Lower leg skin (tissue), 4 donors: ENCODE measurements at regions not wholly inside any gene's neighbourhood (a gene's known extent, or its start where the extent isn't known, plus 50 kb on each side); places are given as distances from the start of the nearest gene placed in this dataset.

Source experiments
- DNase-seq, 2 donors: peaks; one replicate each; pipeline ENCODE4 v3.0.0-alpha.2; 2019; ENCODE audit warnings: low spot score in 2 of 2
- H3K4me3 ChIP-seq: fragments of 200-600 bp; sonication (generic); 2 replicates; pipeline ENCODE4 v1.5.1; 2017; ENCODE audit warnings: mild to moderate bottlenecking, low read depth; ENCODE audit not compliant: poor library complexity, severe bottlenecking
- CTCF ChIP-seq, 3 donors: fragments of 450-650 bp; IDR thresholded peaks; one replicate each; pipeline ENCODE4 v1.5.1; 2016; ENCODE audit warnings: antibody characterized with exemption in 3 of 3, mild to moderate bottlenecking in 3 of 3, moderate library complexity in 2 of 3
- POLR2A ChIP-seq, 2 donors: fragments of 450-650 bp; IDR thresholded peaks; one replicate each; pipeline ENCODE4 v1.6.1; 2016 to 2017; ENCODE audit warnings: antibody characterized with exemption in 2 of 2, mild to moderate bottlenecking in 1 of 2, moderate library complexity in 1 of 2
- WGBS, 2 donors: methylation state at CpG; one replicate each; pipeline ENCODE4 v1.1.5; 2018; 5-methylcytosine and 5-hydroxymethylcytosine counted together
- intact Hi-C: fragments of 100-400 bp; cut with DNase I; formaldehyde crosslinking; loops from one replicate; pipeline ENCODE4 v1.15.0; 2023; ENCODE audit warnings: low total_unique reads

GRCh38 chr1:223016381-223016780 lies 126.7 kb downstream of the TLR5 start:
- no peak overlapping the region for H3K4me3 ChIP-seq
- intact Hi-C loops: no loop called here
- WGBS, 2 donors: 73 to 81% methylated on average over 1 of the region's 1 CpG
- DNase-seq: no peak
- TF ChIP-seq CTCF (IDR thresholded peaks at IDR 0.05) (no peak), POLR2A (IDR thresholded peaks at IDR 0.05) (no peak)

- no peak overlapping the region for H3K4me3 ChIP-seq
- no peak for DNase-seq
- 70 to 96% methylated on average over 6 of the region's 6 CpGs for WGBS, 2 donors
- TF ChIP-seq POLR2A (IDR thresholded peaks at IDR 0.05): no peak
- TF ChIP-seq CTCF (IDR thresholded peaks at IDR 0.05): no peak
- intact Hi-C loops: no loop called here
Observed at GRCh38 chr1:223016890-223017289, 126.2 kb downstream of the TLR5 start.

GRCh38 chr1:223017291-223017690 lies 125.8 kb downstream of the TLR5 start:
- intact Hi-C loops: no loop called here
- TF ChIP-seq POLR2A (IDR thresholded peaks at IDR 0.05) (no peak), CTCF (IDR thresholded peaks at IDR 0.05) (no peak)
- 82 to 85% methylated on average over 8 of the region's 8 CpGs for WGBS, 2 donors

GRCh38 chr1:223018534-223018933 lies 124.5 kb downstream of the TLR5 start:
- no peak for DNase-seq
- intact Hi-C loops: no loop called here
- H3K4me3 ChIP-seq: no peak overlapping the region
- no peak for TF ChIP-seq CTCF (IDR thresholded peaks at IDR 0.05)
- TF ChIP-seq POLR2A (IDR thresholded peaks at IDR 0.05): no peak
- WGBS, 2 donors: 93 to 96% methylated on average over 7 of the region's 7 CpGs

More at GRCh38 chr1:223017291-223017690, 125.8 kb downstream of the TLR5 start:
- H3K4me3 ChIP-seq: no peak overlapping the region
- no peak for DNase-seq

GRCh38 chr1:223019256-223019655 lies 123.8 kb downstream of the TLR5 start:
- no peak overlapping the region for H3K4me3 ChIP-seq
- TF ChIP-seq POLR2A (IDR thresholded peaks at IDR 0.05) (no peak), CTCF (IDR thresholded peaks at IDR 0.05) (no peak)
- intact Hi-C loops: no loop called here
- DNase-seq: no peak

- H3K4me3 ChIP-seq: no peak overlapping the region
- no peak for TF ChIP-seq CTCF (IDR thresholded peaks at IDR 0.05)
- TF ChIP-seq POLR2A (IDR thresholded peaks at IDR 0.05): no peak
- no peak for DNase-seq
- WGBS, 2 donors: 93 to 100% methylated on average over 4 of the region's 4 CpGs
- intact Hi-C loops: no loop called here
Observed at GRCh38 chr1:223020770-223021169, 122.3 kb downstream of the TLR5 start.
